H1 (cell line): ENCODE measurements at regions not wholly inside any gene's neighbourhood (a gene's known extent, or its start where the extent isn't known, plus 50 kb on each side); places are given as distances from the start of the nearest gene placed in this dataset.

Experiments
- CTCF ChIP-seq, 3 experiments: IDR thresholded peaks; 1 replicate in 2 of 3; 2 replicates in 1 of 3; pipeline versions ENCODE4 v1.5.1 to v1.6.1; 2011; ENCODE audit warnings: low read length in 3 of 3, mild to moderate bottlenecking in 3 of 3, inconsistent platforms in 2 of 3, low read depth in 1 of 3, moderate library complexity in 1 of 3; ENCODE audit not compliant: insufficient read depth in 1 of 3; ENCODE audit errors: control extremely low read depth in 1 of 3
- JUND ChIP-seq: IDR thresholded peaks from 2 replicates; pipeline ENCODE4 v1.6.1; 2011; ENCODE audit warnings: mild to moderate bottlenecking, improper control_type of control experiment, low read length
- KDM1A ChIP-seq: fragments of 200-600, 300-600 bp; sonication (generic); IDR thresholded peaks from 2 replicates; pipeline ENCODE4 v1.7.1; 2016; ENCODE audit warnings: mild to moderate bottlenecking, low read length, borderline replicate concordance
- POLR2A ChIP-seq, 2 experiments: IDR thresholded peaks; 1 replicate in 1 of 2; 2 replicates in 1 of 2; pipeline ENCODE4 v1.6.1; 2011; ENCODE audit warnings: low read depth in 2 of 2, low read length in 2 of 2, mild to moderate bottlenecking in 2 of 2; ENCODE audit errors: control extremely low read depth in 1 of 2
- RNF2 ChIP-seq: fragments of 200-900, 300-1000 bp; sonication (generic); IDR thresholded peaks from 2 replicates; pipeline ENCODE4 v1.7.1; 2016; ENCODE audit warnings: borderline replicate concordance, low read depth, mild to moderate bottlenecking, antibody characterized with exemption, low read length; ENCODE audit not compliant: poor library complexity, severe bottlenecking; ENCODE audit errors: missing control alignments
- SUZ12 ChIP-seq: fragments of 200-600 bp; sonication (generic); IDR thresholded peaks from 2 replicates; pipeline ENCODE4 v1.6.1; 2012; ENCODE audit warnings: mild to moderate bottlenecking, inconsistent platforms, low read length, moderate library complexity, mixed read lengths

- TF ChIP-seq RNF2 (no peak), SUZ12 (no peak), POLR2A (IDR thresholded peaks at IDR 0.05; ENCODE audit: control extremely low read depth in 1 of 2, low read depth in 2 of 2, low read length in 2 of 2) (no peak), CTCF (IDR thresholded peaks at IDR 0.05; ENCODE audit: control extremely low read depth in 1 of 3, insufficient read depth in 1 of 3, low read depth in 1 of 3, low read length in 3 of 3) (no peak), KDM1A (no peak), JUND (no peak)
Observed at GRCh38 chr2:207319316-207319715, 153.6 kb upstream of the KLF7 start.
